OCI-LY3 (cell line): ENCODE measurements at regions not wholly inside any gene's neighbourhood (a gene's known extent, or its start where the extent isn't known, plus 50 kb on each side); places are given as distances from the start of the nearest gene placed in this dataset.

Experiments used
- EZH2phosphoT487 ChIP-seq: fragments of 200-600 bp; shearing (Covaris generic); IDR thresholded peaks from 2 replicates; pipeline ENCODE4 v1.6.1; 2018; ENCODE audit warnings: antibody characterized with exemption, mixed run types, low read depth
- TF ChIP-seq, protein P1 (sequence below): fragments of 200-600, 300-600 bp; sonication (generic); IDR thresholded peaks from 2 replicates; pipeline ENCODE4 v1.5.1; 2014; ENCODE audit warnings: antibody characterized with exemption, low read length, low read depth

DNA sequence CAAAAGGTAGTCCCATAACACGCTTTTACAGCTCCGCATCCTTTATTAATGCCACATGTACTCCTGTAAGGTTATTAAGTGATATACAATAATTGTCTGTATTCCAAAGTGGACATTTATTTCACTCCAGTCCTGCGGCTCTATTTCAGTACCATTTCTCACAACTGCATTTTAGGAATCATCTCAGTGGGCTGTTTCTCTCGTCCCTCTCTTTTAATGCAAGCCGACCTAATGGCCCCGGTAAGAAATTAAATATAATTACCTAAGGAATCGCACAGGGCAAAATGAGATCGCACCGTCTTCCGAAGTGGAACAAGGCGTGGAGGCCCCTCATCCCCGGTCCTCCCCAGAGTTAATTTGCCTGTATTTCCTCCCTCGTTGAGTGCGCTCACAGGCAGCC lies 216.5 kb downstream of the RAB11FIP2 start:
- TF ChIP-seq, protein P1, sequence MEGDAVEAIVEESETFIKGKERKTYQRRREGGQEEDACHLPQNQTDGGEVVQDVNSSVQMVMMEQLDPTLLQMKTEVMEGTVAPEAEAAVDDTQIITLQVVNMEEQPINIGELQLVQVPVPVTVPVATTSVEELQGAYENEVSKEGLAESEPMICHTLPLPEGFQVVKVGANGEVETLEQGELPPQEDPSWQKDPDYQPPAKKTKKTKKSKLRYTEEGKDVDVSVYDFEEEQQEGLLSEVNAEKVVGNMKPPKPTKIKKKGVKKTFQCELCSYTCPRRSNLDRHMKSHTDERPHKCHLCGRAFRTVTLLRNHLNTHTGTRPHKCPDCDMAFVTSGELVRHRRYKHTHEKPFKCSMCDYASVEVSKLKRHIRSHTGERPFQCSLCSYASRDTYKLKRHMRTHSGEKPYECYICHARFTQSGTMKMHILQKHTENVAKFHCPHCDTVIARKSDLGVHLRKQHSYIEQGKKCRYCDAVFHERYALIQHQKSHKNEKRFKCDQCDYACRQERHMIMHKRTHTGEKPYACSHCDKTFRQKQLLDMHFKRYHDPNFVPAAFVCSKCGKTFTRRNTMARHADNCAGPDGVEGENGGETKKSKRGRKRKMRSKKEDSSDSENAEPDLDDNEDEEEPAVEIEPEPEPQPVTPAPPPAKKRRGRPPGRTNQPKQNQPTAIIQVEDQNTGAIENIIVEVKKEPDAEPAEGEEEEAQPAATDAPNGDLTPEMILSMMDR = no peak
- TF ChIP-seq EZH2phosphoT487 = no peak
